ENCODE measurements at regions not wholly inside any gene's neighbourhood (a gene's known extent, or its start where the extent isn't known, plus 50 kb on each side); places are given as distances from the start of the nearest gene placed in this dataset.

- no peak overlapping the region for H2AFZ ChIP-seq (ENCODE audit: low read length)
- TF ChIP-seq EZH2 (IDR thresholded peaks at IDR 0.05; ENCODE audit: borderline replicate concordance, low read length) (no peak), CTCF (IDR thresholded peaks at IDR 0.05; ENCODE audit: low read length) (no peak)
Observed at GRCh38 chr13:103996733-103997132, 930.5 kb upstream of the SLC10A2 start.

GRCh38 chr13:103983948-103984347 is 917.7 kb upstream of the SLC10A2 start:
- no peaks in the 10 kb centered on the region for H3K79me2 ChIP-seq (ENCODE audit: insufficient read depth, low read length)

More at GRCh38 chr13:103996733-103997132, 930.5 kb upstream of the SLC10A2 start:
- no peaks in the 10 kb centered on the region for H4K20me1 ChIP-seq (ENCODE audit: insufficient read depth, low read length)
- H3K79me2 ChIP-seq (ENCODE audit: insufficient read depth, low read length), result no peaks in the 10 kb centered on the region
- H3K9me2 ChIP-seq (ENCODE audit: low read depth, low read length), result no peaks in the 10 kb centered on the region
- no peaks in the 10 kb centered on the region for H3K27me3 ChIP-seq (ENCODE audit: insufficient read depth, low read length)
- H3F3A ChIP-seq (ENCODE audit: insufficient read depth, low read length), result no peaks in the 10 kb centered on the region
- no peak overlapping the region for H3K9ac ChIP-seq (ENCODE audit: low read length)
- no peaks in the 10 kb centered on the region for H3K4me1 ChIP-seq (ENCODE audit: insufficient read depth, low read length, severe bottlenecking)
- H3K4me2 ChIP-seq (ENCODE audit: low read length), result no peak overlapping the region
- H3K9me3 ChIP-seq (ENCODE audit: low read length), result no peaks in the 10 kb centered on the region
- H3K4me3 ChIP-seq (ENCODE audit: low read depth, low read length, poor library complexity, severe bottlenecking), result no peak overlapping the region
- H3K36me3 ChIP-seq (ENCODE audit: insufficient read depth, low read length), result no peaks in the 10 kb centered on the region
- H3K27ac ChIP-seq (ENCODE audit: low read depth, low read length, poor library complexity, severe bottlenecking), result no peak overlapping the region

GRCh38 chr13:103976371-103976770 is 910.2 kb upstream of the SLC10A2 start:
- H4K20me1 ChIP-seq (ENCODE audit: insufficient read depth, low read length), result no peaks in the 10 kb centered on the region
- no peak overlapping the region for H3K27ac ChIP-seq (ENCODE audit: low read depth, low read length, poor library complexity, severe bottlenecking)
- no peaks in the 10 kb centered on the region for H3K79me2 ChIP-seq (ENCODE audit: insufficient read depth, low read length)
- no peak overlapping the region for H3K4me3 ChIP-seq (ENCODE audit: low read depth, low read length, poor library complexity, severe bottlenecking)
- no peaks in the 10 kb centered on the region for H3F3A ChIP-seq (ENCODE audit: insufficient read depth, low read length)
- no peaks in the 10 kb centered on the region for H3K27me3 ChIP-seq (ENCODE audit: insufficient read depth, low read length)
- H3K9me3 ChIP-seq (ENCODE audit: low read length), result no peaks in the 10 kb centered on the region
- H3K4me1 ChIP-seq (ENCODE audit: insufficient read depth, low read length, severe bottlenecking), result no peaks in the 10 kb centered on the region
- no peak overlapping the region for H2AFZ ChIP-seq (ENCODE audit: low read length)
- H3K36me3 ChIP-seq (ENCODE audit: insufficient read depth, low read length), result no peaks in the 10 kb centered on the region
- TF ChIP-seq CTCF (IDR thresholded peaks at IDR 0.05; ENCODE audit: low read length) (no peak), EZH2 (IDR thresholded peaks at IDR 0.05; ENCODE audit: borderline replicate concordance, low read length) (no peak)
- H3K9me2 ChIP-seq (ENCODE audit: low read depth, low read length), result no peaks in the 10 kb centered on the region
- H3K4me2 ChIP-seq (ENCODE audit: low read length), result no peak overlapping the region
- H3K9ac ChIP-seq (ENCODE audit: low read length), result no peak overlapping the region

More at GRCh38 chr13:103983948-103984347, 917.7 kb upstream of the SLC10A2 start:
- no peaks in the 10 kb centered on the region for H3K4me1 ChIP-seq (ENCODE audit: insufficient read depth, low read length, severe bottlenecking)
- H3K36me3 ChIP-seq (ENCODE audit: insufficient read depth, low read length), result no peaks in the 10 kb centered on the region
- no peaks in the 10 kb centered on the region for H4K20me1 ChIP-seq (ENCODE audit: insufficient read depth, low read length)
- H2AFZ ChIP-seq (ENCODE audit: low read length), result no peak overlapping the region
- H3K9ac ChIP-seq (ENCODE audit: low read length), result no peak overlapping the region
- H3K4me3 ChIP-seq (ENCODE audit: low read depth, low read length, poor library complexity, severe bottlenecking), result no peak overlapping the region
- no peaks in the 10 kb centered on the region for H3K9me3 ChIP-seq (ENCODE audit: low read length)
- no peaks in the 10 kb centered on the region for H3K9me2 ChIP-seq (ENCODE audit: low read depth, low read length)
- no peaks in the 10 kb centered on the region for H3F3A ChIP-seq (ENCODE audit: insufficient read depth, low read length)
- no peaks in the 10 kb centered on the region for H3K27me3 ChIP-seq (ENCODE audit: insufficient read depth, low read length)
- TF ChIP-seq EZH2 (IDR thresholded peaks at IDR 0.05; ENCODE audit: borderline replicate concordance, low read length) (no peak), CTCF (IDR thresholded peaks at IDR 0.05; ENCODE audit: low read length) (no peak)
- no peak overlapping the region for H3K4me2 ChIP-seq (ENCODE audit: low read length)
- no peak overlapping the region for H3K27ac ChIP-seq (ENCODE audit: low read depth, low read length, poor library complexity, severe bottlenecking)
